Motor neuron (in vitro differentiated cells): ENCODE measurements at regions not wholly inside any gene's neighbourhood (a gene's known extent, or its start where the extent isn't known, plus 50 kb on each side); places are given as distances from the start of the nearest gene placed in this dataset.
A peak's percentile ranks its signal among the peaks of the same experiment; 100 is the strongest.

Source experiments
- ATAC-seq, 8 experiments: fragments of 200-7000 bp; cut with Tn5 transposase; replicated peaks in 6 of 8; 2 replicates each; pipeline ENCODE4 v1.8.0; 2021; ENCODE audit warnings: mild to moderate bottlenecking in 8 of 8, moderate library complexity in 8 of 8
- H3K27ac ChIP-seq, 2 donors: fragments of 250-450 bp; sonication (Bioruptor Pico); 2 replicates each; pipeline ENCODE4 v1.9.0; 2021; ENCODE audit warnings: antibody characterized with exemption in 2 of 2, mild to moderate bottlenecking in 2 of 2, moderate library complexity in 1 of 2
- H3K4me1 ChIP-seq, 2 donors: fragments of 250-450 bp; sonication (Bioruptor Pico); replicated peaks in 1 of 2; 2 replicates each; pipeline ENCODE4 v1.6.1; 2021; ENCODE audit warnings: antibody characterized with exemption in 2 of 2, mild to moderate bottlenecking in 2 of 2, moderate library complexity in 1 of 2
- H3K4me3 ChIP-seq, 5 donors: fragments of 250-450 bp; sonication (Bioruptor Pico); 2 replicates each; pipeline ENCODE4 v1.9.0; 2021; ENCODE audit warnings: antibody characterized with exemption in 5 of 5, mild to moderate bottlenecking in 5 of 5, moderate library complexity in 4 of 5
- WGBS, 10 experiments: fragments of 450-650 bp; shearing (Covaris generic); methylation state at CpG; one replicate each; pipeline ENCODE4 v1.0.0; 2022; 5-methylcytosine and 5-hydroxymethylcytosine counted together
- in situ Hi-C, 9 experiments: fragments of 400-800 bp; cut with MboI; loops; one replicate each; pipeline ENCODE4 v1.15.0; 2021; ENCODE audit warnings: low sequenced_read_pairs in 9 of 9, low pct_unique_long_range_greater_than_20kb in 2 of 9; ENCODE audit not compliant: unreplicated experiment in 9 of 9

DNA sequence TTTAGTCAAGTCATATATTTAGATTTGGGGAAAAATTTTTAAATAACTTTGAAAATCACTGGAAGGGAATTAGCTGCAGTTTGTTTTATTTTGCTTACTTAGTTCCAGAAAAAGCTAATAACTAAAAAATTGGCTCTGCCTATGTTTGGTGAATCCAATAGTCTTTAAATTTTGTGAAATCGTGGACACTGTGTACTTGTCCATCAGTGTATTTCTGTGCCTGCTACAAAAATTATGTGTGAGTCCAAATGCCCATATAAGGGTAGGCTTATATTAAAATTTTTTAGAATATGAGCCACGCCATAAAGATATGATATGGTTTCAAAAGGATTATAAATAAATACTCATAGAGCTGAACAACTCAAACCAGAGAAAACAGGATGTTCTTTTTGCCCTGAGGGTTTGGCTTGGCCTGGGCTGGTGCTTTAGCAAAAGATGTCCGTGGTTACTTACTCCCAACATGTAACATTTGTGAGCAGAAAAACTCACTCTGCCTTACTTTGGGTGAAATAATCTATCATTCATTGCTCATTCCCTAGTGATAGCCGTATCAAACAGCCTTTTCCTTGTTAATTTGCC is 133.2 kb upstream of the PRLR start:
- peaks cover 5 to 15% of the 10 kb centered on the region in 2 donors for H3K4me1 ChIP-seq
- H3K27ac ChIP-seq: no peak overlapping the region
- in situ Hi-C loops: no loop called here
- no peak overlapping the region for H3K4me3 ChIP-seq
- ATAC-seq: no peak
- 10 to 95% (median 50%) methylated on average over 1 to 4 of the region's 4 CpGs for WGBS, 10 experiments

DNA sequence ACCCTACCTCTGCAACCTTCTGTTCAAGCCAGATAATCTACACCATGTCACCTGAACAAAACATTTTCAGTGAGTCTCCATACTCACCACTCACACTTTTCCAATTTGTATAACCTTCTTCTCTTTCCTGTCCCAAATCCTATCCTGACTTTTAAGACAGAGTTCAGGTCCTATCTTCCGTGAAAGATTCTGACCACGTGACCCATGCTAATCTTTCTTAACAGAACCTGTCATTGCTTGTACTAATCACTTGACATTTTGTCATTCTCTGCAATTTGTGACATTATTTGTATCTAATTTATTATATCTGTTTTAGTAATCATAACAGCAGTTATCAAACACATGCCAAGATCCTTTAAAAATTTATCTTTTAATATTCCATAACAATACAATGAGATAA is 132.5 kb upstream of the PRLR start:
- in situ Hi-C loops: no loop called here
- H3K27ac ChIP-seq: no peak overlapping the region
- no peak for ATAC-seq
- 47 to 100% (median 69%) methylated on average over 1 to 2 of the region's 2 CpGs; no CpG with 5 or more reads in 3 of the 10 experiments for WGBS, 10 experiments
- no peak overlapping the region for H3K4me3 ChIP-seq
- peaks cover 5 to 15% of the 10 kb centered on the region in 2 donors for H3K4me1 ChIP-seq

DNA sequence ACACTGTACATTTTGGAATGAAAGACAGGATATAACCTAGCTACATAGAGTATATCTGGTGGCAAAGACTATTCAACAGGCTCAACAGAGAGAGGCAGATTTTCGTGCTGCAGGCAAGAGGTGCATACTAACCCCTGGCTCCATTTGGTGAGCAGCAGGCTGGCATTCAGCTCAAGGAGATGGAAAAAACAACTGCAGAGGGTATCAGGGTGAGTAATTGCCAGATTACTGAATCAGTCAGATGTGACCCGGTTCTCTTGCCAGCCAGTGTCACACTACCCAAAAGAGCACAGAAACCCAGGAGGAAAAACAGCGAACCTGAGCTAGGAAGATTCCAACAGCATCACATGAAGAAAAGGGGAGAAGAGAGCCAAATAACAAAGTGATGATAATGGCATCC is 130.4 kb upstream of the PRLR start:
- Histone ChIP-seq H3K4me1 (peaks cover 0 to 3% of the 10 kb centered on the region in 2 donors), H3K27ac (no peak overlapping the region), H3K4me3 (no peak overlapping the region)
- WGBS, 10 experiments: 25 to 94% (median 69%) methylated on average over 1 to 3 of the region's 3 CpGs; no CpG with 5 or more reads in 1 of the 10 experiments
- ATAC-seq: no peak
- in situ Hi-C loops: no loop called here

DNA sequence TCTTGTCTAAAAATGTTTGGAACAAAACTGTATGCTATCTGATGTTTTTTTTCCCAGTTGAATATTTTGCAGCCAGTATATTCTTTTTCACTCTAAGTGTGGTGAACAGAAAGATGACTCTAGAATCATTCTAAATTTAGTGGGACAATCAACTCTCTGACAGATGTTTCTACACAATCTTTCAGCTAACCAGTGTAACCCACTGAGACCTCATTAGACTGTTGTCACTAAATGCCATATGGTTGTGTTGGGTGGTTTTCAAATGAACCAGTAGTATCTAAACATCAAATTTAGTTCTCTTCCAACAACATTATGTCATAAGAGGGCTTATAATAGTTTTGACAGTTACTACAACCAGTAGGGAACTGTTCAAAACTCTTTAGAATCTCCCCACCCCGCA is 129.6 kb upstream of the PRLR start:
- in situ Hi-C loops: no loop called here
- Histone ChIP-seq H3K4me1 (no peaks in the 10 kb centered on the region), H3K27ac (no peak overlapping the region), H3K4me3 (no peak overlapping the region)
- ATAC-seq: no peak
- 33 to 83% (median 67%) methylated on average over 1 of the region's 1 CpG; no CpG with 5 or more reads in 6 of the 10 experiments for WGBS, 10 experiments

DNA sequence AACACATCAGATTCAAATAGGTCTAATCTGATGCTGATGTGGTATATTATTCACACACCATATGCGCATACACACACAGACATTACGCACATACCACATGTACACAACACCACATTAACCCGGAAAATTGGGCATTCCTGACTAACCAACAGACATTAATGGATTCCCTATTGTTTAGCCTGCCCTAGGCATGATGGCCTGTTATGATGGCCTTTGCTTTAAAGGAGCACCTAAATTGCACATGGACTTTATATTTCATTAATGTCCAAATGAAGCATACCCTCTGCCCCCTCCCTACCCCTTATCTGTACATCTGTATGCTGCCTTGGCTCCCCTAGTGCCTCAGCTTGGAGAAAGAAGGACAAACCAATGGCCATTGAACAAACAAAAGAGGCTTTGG is 127.7 kb upstream of the PRLR start:
- H3K4me1 ChIP-seq: no peaks in the 10 kb centered on the region
- H3K4me3 ChIP-seq: no peak overlapping the region
- WGBS, 10 experiments: 29 to 100% (median 60%) methylated on average over 1 to 3 of the region's 3 CpGs; no CpG with 5 or more reads in 3 of the 10 experiments
- no peak overlapping the region for H3K27ac ChIP-seq
- in situ Hi-C loops: no loop called here
- ATAC-seq: peak in 3 of 8 experiments; percentile 4 to 72 (median 8)

DNA sequence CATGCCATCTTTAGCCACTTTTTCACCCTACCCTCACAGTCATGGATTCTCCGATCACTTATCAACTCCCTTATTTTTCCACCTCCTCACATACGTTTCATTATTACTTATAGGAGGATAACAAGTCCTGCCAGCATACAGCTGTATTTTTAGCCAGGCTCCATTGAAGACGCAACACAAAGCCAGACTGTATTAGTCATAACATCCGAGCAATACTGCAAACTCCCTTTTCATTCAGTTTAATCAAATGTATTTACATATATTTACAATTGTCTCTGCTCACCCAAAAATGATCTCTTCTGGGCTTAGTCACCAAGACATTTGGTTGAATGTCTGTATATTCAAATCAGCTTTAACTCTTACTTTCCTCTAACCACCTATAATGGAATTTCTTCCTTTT is 126.4 kb upstream of the PRLR start:
- Histone ChIP-seq H3K27ac (no peak overlapping the region), H3K4me1 (no peaks in the 10 kb centered on the region), H3K4me3 (no peak overlapping the region)
- WGBS, 10 experiments: 0 to 97% (median 82%) methylated on average over 2 to 4 of the region's 4 CpGs; no CpG with 5 or more reads in 1 of the 10 experiments
- in situ Hi-C loops: no loop called here
- peak in 5 of 8 experiments; percentile 18 to 81 (median 71) for ATAC-seq

DNA sequence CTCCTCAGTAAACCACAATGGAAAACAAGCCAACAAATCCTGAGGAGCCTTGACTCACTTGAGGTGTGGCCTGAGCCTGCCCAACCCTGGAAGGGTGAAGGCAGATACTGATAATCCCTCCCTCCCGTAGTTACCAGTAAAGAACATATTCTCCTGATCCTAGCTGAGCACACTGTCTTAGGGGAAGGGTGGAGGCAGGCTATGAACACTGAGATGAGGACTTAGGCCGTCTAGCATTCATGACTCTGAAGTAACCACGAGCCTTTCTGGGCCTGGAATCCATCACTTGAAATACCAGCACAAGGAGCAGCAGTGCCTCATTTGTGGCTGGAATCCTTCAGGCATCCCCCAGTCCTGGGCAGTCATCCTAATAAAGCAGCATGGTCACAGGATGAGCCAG is 124.5 kb upstream of the PRLR start:
- Histone ChIP-seq H3K4me1 (no peaks in the 10 kb centered on the region), H3K27ac (no peak overlapping the region), H3K4me3 (no peak overlapping the region)
- ATAC-seq: peak in 3 of 8 experiments; percentile 81 to 96 (median 93)
- 0 to 73% (median 50%) methylated on average over 1 to 3 of the region's 3 CpGs; no CpG with 5 or more reads in 3 of the 10 experiments for WGBS, 10 experiments
- in situ Hi-C loops: no loop called here

DNA sequence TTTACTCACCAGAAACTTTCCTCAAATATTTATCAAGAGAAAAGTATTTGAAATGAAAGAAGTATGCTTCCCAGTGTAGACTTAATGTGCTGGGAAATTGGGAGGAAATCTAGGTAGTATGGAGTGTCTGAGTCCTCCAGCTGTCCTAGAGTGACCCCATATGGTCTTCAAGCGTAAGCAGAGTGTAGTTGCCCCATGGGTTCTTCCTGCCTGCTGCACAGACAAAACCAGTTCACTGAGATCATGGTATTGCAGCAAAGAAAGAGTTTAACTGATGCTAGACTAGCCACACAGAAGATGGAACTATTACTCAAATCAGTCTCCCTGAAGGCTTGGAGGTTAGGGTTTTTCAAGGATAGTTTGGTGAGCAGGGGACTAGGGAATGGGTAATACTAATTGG is 114.9 kb upstream of the PRLR start:
- peak in 2 of 8 experiments; percentile 36 to 57 for ATAC-seq
- in situ Hi-C loops: no loop called here
- 0 to 33% (median 24%) methylated on average over 1 of the region's 1 CpG; no CpG with 5 or more reads in 6 of the 10 experiments for WGBS, 10 experiments

DNA sequence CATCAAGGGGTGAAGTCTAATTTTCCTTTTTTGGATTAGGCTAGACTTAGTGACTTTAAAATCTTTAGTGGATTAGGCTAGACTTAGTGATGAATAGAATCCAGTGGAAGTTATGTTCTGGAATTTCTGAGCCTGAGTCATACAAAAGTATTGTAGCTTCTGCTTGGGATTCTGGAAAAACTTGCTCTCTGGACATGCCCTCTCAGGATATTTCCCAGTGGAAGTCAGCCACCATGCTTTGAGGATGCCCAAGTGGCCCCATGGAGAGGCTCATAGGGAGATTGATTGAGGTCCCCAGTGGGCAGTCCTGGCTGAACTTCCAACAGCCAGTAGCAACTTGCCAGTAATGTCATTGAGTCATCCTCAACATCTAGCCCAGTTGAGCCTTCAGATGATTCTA is 112.4 kb upstream of the PRLR start:
- peaks cover 0 to 2% of the 10 kb centered on the region in 2 donors for H3K4me1 ChIP-seq
- ATAC-seq: no peak
- no peak overlapping the region for H3K27ac ChIP-seq
- in situ Hi-C loops: no loop called here
- H3K4me3 ChIP-seq: no peak overlapping the region

More for the DNA sequence above, 114.9 kb upstream of the PRLR start:
- Histone ChIP-seq H3K4me3 (no peak overlapping the region), H3K27ac (no peak overlapping the region), H3K4me1 (no peaks in the 10 kb centered on the region)

DNA sequence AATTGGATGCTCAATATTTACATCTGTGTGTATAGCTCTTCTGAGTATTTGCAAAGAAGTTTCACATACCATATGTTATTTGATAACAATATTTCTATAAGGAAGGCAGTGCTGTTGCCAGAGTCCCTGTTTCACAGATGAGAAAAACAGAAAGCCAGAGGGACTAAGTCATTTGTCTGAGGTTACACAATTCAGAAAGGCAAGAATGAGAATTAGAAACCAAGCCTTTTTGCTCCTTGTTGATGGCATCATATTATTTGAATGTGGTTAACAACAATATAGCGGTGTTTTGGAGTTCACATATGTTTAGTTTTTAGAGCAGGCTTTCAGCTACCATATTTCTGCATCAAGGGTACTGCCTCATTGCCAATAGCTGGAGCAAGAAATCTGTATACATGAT is 110.9 kb upstream of the PRLR start:
- 86 to 100% (median 100%) methylated on average over 1 of the region's 1 CpG; no CpG with 5 or more reads in 4 of the 10 experiments for WGBS, 10 experiments
- in situ Hi-C loops: no loop called here
- Histone ChIP-seq H3K27ac (no peak overlapping the region), H3K4me1 (peaks cover 10 to 17% of the 10 kb centered on the region in 2 donors), H3K4me3 (no peak overlapping the region)
- ATAC-seq: no peak

DNA sequence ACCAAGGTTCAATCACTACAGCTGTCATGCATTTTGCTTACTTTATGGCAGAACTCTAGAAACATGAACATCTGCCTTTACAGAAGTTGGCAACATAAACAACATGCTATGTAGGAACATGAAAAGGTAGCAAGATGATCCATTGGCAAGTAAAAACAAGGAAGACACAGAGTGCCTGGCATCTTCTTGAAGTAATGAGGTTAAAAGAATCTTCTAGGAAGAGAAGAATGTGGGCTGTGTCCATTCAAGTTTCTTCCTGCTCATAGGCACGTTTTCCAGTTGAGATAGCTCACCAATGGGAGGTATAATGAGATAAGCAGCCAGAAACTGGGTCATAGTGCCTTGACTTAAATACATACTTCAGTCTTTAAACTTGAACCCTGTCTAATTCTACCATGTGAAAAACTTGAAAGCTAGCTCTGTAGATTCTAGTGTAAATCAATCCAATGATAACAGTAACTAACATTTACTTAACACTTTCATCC is 109.4 kb upstream of the PRLR start:
- 0 to 80% (median 0%) methylated on average over 1 of the region's 1 CpG; no CpG with 5 or more reads in 3 of the 10 experiments for WGBS, 10 experiments
- ATAC-seq: no peak
- Histone ChIP-seq H3K27ac (no peak overlapping the region), H3K4me3 (no peak overlapping the region), H3K4me1 (peaks cover 15 to 27% of the 10 kb centered on the region in 2 donors)
- in situ Hi-C loops: no loop called here

DNA sequence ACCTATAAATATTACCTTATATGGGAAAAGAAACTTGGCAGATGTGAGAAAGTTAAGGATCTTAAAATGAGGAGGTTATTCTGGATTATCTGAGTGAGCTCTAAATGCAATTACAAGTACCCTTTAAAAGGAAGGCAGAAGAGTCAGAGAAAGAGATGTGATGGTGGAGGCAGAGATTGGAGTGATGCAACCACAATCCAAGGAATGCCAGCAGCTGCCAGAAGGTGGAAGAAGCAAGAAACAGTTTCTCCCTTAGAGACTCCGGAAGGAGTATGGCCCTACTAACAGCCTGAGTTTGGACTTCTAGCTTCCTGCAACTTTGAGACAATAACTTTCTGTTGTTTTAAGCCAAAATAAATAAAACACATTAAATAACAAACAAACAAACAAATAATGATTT is 108.7 kb upstream of the PRLR start:
- no peak overlapping the region for H3K27ac ChIP-seq
- no peak for ATAC-seq
- in situ Hi-C loops: no loop called here
- peaks cover 15 to 27% of the 10 kb centered on the region in 2 donors for H3K4me1 ChIP-seq
- WGBS, 10 experiments: 43 to 100% (median 100%) methylated on average over 1 of the region's 1 CpG; no CpG with 5 or more reads in 7 of the 10 experiments
- H3K4me3 ChIP-seq: no peak overlapping the region

DNA sequence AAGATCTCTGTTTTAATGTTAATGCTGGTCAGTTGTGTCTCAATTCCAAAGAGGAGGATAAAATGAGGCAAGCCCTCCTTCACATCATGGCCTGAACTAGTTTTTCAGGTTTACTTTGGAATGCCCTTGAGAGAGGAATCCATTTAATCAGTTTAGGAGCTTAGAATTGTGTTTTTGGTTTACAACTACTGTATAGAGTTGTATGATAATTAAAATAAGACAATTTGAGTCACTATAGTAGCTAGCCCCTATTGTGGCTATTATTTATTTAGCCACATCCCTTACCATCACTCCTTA is 107.8 kb upstream of the PRLR start:
- in situ Hi-C loops: no loop called here
- H3K27ac ChIP-seq: no peak overlapping the region
- ATAC-seq: no peak
- no peak overlapping the region for H3K4me3 ChIP-seq
- H3K4me1 ChIP-seq: peaks cover 15 to 27% of the 10 kb centered on the region in 2 donors
